GM19397 (cell line): ENCODE measurements at regions not wholly inside any gene's neighbourhood (a gene's known extent, or its start where the extent isn't known, plus 50 kb on each side); places are given as distances from the start of the nearest gene placed in this dataset.
"Not testable (repeated sequence)": the region's sequence is repeated elsewhere in the genome, so short reads cannot be mapped to it uniquely, and the experiment has no call there.

Source experiments
- ATAC-seq: cut with Tn5 transposase; IDR thresholded peaks from one replicate; pipeline ENCODE4 v1.9.1; 2021; ENCODE audit warnings: mild to moderate bottlenecking, moderate library complexity; ENCODE audit not compliant: unreplicated experiment

- ATAC-seq, result no peak
Observed at GRCh38 chr6:56724455-56724854, 81.8 kb upstream of the DST start.

GRCh38 chr6:56720882-56721281 is 78.2 kb upstream of the DST start:
- ATAC-seq, result no peak

- not testable (repeated sequence) for ATAC-seq
Observed at GRCh38 chr6:56720202-56720601, 77.5 kb upstream of the DST start.

GRCh38 chr6:56719315-56720058 is 76.8 kb upstream of the DST start:
- not testable (repeated sequence) for ATAC-seq

GRCh38 chr6:56718236-56718635 is 75.5 kb upstream of the DST start:
- no peak for ATAC-seq

GRCh38 chr6:56716229-56716628 is 73.5 kb upstream of the DST start:
- no peak for ATAC-seq

GRCh38 chr6:56715741-56716140 is 73.1 kb upstream of the DST start:
- ATAC-seq, result no peak

- no peak for ATAC-seq
Observed at GRCh38 chr6:56714982-56715456, 72.3 kb upstream of the DST start.

- ATAC-seq, result no peak
Observed at GRCh38 chr6:56714273-56714672, 71.6 kb upstream of the DST start.

- ATAC-seq, result no peak
Observed at GRCh38 chr6:56713254-56713672, 70.6 kb upstream of the DST start.

GRCh38 chr6:56710967-56711366 is 68.3 kb upstream of the DST start:
- ATAC-seq, result no peak

GRCh38 chr6:56709650-56710049 is 67.0 kb upstream of the DST start:
- ATAC-seq, result no peak

- ATAC-seq, result no peak
Observed at GRCh38 chr6:56708810-56709597, 66.3 kb upstream of the DST start.

GRCh38 chr6:56706981-56707726 is 64.5 kb upstream of the DST start:
- no peak for ATAC-seq

GRCh38 chr6:56699066-56699654 is 56.5 kb upstream of the DST start:
- no peak for ATAC-seq

- ATAC-seq, result no peak
Observed at GRCh38 chr6:56695702-56696101, 53.0 kb upstream of the DST start.

GRCh38 chr6:56694002-56694401 is 51.3 kb upstream of the DST start:
- ATAC-seq, result no peak

GRCh38 chr6:56693246-56693607 is 50.5 kb upstream of the DST start:
- no peak for ATAC-seq

GRCh38 chr6:56692523-56693245 is 50.0 kb upstream of the DST start:
- ATAC-seq, result no peak
